ACHN (cell line): ENCODE measurements at regions not wholly inside any gene's neighbourhood (a gene's known extent, or its start where the extent isn't known, plus 50 kb on each side); places are given as distances from the start of the nearest gene placed in this dataset.

Source experiments
- DNase-seq: peaks from one replicate; pipeline ENCODE4 v3.0.0-alpha.2; 2015
- in situ Hi-C: cut with HindIII; loops from 2 replicates; pipeline ENCODE4 v1.10.0; 2017; ENCODE audit warnings: low sequenced_read_pairs, low pct_ligation_motif_present, low pct_unique_long_range_greater_than_20kb

GRCh38 chr10:4456279-4456678, 369.7 kb upstream of the AKR1E2 start:
- DNase-seq: no peak
- in situ Hi-C loops: no loop called here

- no peak for DNase-seq
- in situ Hi-C loops: no loop called here
These were observed 372.1 kb upstream of the AKR1E2 start for GRCh38 chr10:4453950-4454349.

- no peak for DNase-seq
- in situ Hi-C loops: no loop called here
These were observed 372.7 kb upstream of the AKR1E2 start for GRCh38 chr10:4453276-4453675.

GRCh38 chr10:4450981-4451908, 374.8 kb upstream of the AKR1E2 start:
- no peak for DNase-seq
- in situ Hi-C loops: no loop called here

GRCh38 chr10:4450169-4450568, 375.8 kb upstream of the AKR1E2 start:
- DNase-seq: no peak
- in situ Hi-C loops: no loop called here

GRCh38 chr10:4448030-4448429, 378.0 kb upstream of the AKR1E2 start:
- in situ Hi-C loops: no loop called here
- no peak for DNase-seq

GRCh38 chr10:4443419-4443818, 382.6 kb upstream of the AKR1E2 start:
- no peak for DNase-seq
- in situ Hi-C loops: no loop called here

GRCh38 chr10:4442296-4442695, 383.7 kb upstream of the AKR1E2 start:
- in situ Hi-C loops: no loop called here
- DNase-seq: no peak

GRCh38 chr10:4440260-4440659, 385.7 kb upstream of the AKR1E2 start:
- no peak for DNase-seq

GRCh38 chr10:4437791-4438190, 388.2 kb upstream of the AKR1E2 start:
- in situ Hi-C loops: no loop called here
- DNase-seq: no peak

More at GRCh38 chr10:4440260-4440659, 385.7 kb upstream of the AKR1E2 start:
- in situ Hi-C loops: no loop called here

- in situ Hi-C loops: no loop called here
- no peak for DNase-seq
These were observed 388.9 kb upstream of the AKR1E2 start for GRCh38 chr10:4437061-4437460.

- no peak for DNase-seq
- in situ Hi-C loops: no loop called here
These were observed 389.9 kb upstream of the AKR1E2 start for GRCh38 chr10:4436103-4436502.

- in situ Hi-C loops: no loop called here
- DNase-seq: no peak
These were observed 391.4 kb upstream of the AKR1E2 start for GRCh38 chr10:4434516-4435071.

GRCh38 chr10:4434105-4434504, 391.9 kb upstream of the AKR1E2 start:
- no peak for DNase-seq
- in situ Hi-C loops: no loop called here

- in situ Hi-C loops: no loop called here
- no peak for DNase-seq
These were observed 394.7 kb upstream of the AKR1E2 start for GRCh38 chr10:4431114-4431863.

GRCh38 chr10:4429571-4429970, 396.4 kb upstream of the AKR1E2 start:
- DNase-seq: no peak
- in situ Hi-C loops: no loop called here

GRCh38 chr10:4427532-4427931, 398.5 kb upstream of the AKR1E2 start:
- in situ Hi-C loops: no loop called here

GRCh38 chr10:4426866-4427265, 399.1 kb upstream of the AKR1E2 start:
- no peak for DNase-seq
- in situ Hi-C loops: no loop called here

More at GRCh38 chr10:4427532-4427931, 398.5 kb upstream of the AKR1E2 start:
- no peak for DNase-seq

- in situ Hi-C loops: no loop called here
- no peak for DNase-seq
These were observed 416.7 kb upstream of the AKR1E2 start for GRCh38 chr10:4409319-4409718.
